ENCODE measurements at regions not wholly inside any gene's neighbourhood (a gene's known extent, or its start where the extent isn't known, plus 50 kb on each side); places are given as distances from the start of the nearest gene placed in this dataset.

DNA sequence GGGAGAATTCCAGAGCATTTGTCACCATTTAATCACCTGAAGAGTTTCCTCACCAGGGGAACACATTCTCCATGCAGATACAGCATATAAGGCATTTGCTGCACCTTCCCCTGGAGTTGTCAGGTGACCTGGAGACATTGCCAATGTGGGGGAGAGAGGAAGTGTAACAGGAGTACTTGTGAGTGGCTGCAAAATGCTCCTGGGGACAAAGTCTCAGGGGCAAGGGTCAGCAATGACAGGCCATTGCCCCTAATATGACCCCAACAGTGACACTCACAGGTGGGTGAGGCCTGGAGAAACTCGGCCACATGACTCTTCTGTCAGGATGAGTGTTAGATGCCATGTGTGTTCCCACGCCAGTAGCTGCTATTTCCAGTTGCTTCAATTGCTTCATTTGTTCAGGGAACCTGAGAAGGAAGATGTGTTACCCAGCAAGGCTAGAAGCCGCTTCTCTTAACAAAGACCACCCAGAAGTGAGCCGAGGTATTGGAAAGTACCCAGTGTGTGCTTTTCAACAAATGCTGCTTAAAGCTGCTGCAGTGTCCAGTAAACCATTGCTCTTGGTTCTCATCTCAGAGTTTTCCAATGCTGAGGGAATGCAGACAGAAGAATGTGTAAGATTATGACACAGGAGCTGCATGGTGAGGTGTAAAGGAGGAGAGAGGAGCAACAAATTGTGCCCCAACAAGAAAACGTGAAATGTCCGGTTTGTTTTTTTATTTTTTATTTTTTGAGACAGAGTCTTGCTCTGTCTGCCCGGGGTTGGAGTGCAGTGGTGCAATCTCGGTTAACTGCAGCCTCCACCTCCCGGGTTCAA, 128.2 kb upstream of the SLC44A1 start:
- intact Hi-C loops (cut with micrococcal nuclease; ENCODE audit: unreplicated experiment), result no loop called here
- DNase-seq, result no peak
- H3K27ac Mint-ChIP-seq (ENCODE audit: unreplicated experiment), result no peak overlapping the region
- no TSS peak for BruUV-seq (replicated peaks)
- TF ChIP-seq, protein P1, sequence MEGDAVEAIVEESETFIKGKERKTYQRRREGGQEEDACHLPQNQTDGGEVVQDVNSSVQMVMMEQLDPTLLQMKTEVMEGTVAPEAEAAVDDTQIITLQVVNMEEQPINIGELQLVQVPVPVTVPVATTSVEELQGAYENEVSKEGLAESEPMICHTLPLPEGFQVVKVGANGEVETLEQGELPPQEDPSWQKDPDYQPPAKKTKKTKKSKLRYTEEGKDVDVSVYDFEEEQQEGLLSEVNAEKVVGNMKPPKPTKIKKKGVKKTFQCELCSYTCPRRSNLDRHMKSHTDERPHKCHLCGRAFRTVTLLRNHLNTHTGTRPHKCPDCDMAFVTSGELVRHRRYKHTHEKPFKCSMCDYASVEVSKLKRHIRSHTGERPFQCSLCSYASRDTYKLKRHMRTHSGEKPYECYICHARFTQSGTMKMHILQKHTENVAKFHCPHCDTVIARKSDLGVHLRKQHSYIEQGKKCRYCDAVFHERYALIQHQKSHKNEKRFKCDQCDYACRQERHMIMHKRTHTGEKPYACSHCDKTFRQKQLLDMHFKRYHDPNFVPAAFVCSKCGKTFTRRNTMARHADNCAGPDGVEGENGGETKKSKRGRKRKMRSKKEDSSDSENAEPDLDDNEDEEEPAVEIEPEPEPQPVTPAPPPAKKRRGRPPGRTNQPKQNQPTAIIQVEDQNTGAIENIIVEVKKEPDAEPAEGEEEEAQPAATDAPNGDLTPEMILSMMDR (IDR thresholded peaks at IDR 0.05; ENCODE audit: unreplicated experiment), result no peak
- no peak overlapping the region for H3K4me3 Mint-ChIP-seq (ENCODE audit: low read depth, unreplicated experiment)
- no peaks in the 10 kb centered on the region for H3K36me3 Mint-ChIP-seq (ENCODE audit: insufficient read depth, unreplicated experiment)
- no peaks in the 10 kb centered on the region for H3K9me3 Mint-ChIP-seq (ENCODE audit: low read depth, unreplicated experiment)
- CTCF ChIA-PET, result no interaction called here
- H3K4me1 Mint-ChIP-seq (ENCODE audit: low read depth, unreplicated experiment), result no peaks in the 10 kb centered on the region
- H3K27me3 Mint-ChIP-seq (ENCODE audit: unreplicated experiment), result no peaks in the 10 kb centered on the region

DNA sequence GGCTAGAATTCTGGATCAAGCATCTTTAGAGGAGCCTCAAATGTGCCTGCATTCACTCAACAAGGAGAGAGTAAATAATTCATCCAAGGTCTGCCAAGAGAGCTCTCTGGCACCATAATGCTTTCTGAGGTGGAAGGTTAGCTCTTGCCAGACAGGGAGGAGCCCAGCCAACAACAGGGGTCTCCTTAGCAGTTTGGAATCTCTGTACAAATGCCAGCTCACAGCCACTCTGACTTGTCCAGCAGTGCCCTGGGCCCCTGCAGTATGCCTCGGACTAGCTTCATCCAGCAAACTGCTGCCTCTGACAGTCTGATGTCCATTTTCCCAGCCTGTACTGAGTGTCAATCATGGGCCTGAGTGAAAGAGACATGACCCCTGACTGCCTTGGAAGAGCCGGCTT, 127.2 kb upstream of the SLC44A1 start:
- CTCF ChIA-PET, result no interaction called here
- DNase-seq, result no peak
- Mint-ChIP-seq H3K9me3 (ENCODE audit: low read depth, unreplicated experiment) (no peaks in the 10 kb centered on the region), H3K4me3 (ENCODE audit: low read depth, unreplicated experiment) (no peak overlapping the region), H3K27me3 (ENCODE audit: unreplicated experiment) (no peaks in the 10 kb centered on the region), H3K36me3 (ENCODE audit: insufficient read depth, unreplicated experiment) (no peaks in the 10 kb centered on the region), H3K4me1 (ENCODE audit: low read depth, unreplicated experiment) (no peaks in the 10 kb centered on the region), H3K27ac (ENCODE audit: unreplicated experiment) (no peak overlapping the region)
- BruUV-seq (replicated peaks), result no TSS peak
- intact Hi-C loops (cut with micrococcal nuclease; ENCODE audit: unreplicated experiment), result no loop called here
- TF ChIP-seq, protein P1 (IDR thresholded peaks at IDR 0.05; ENCODE audit: unreplicated experiment), result no peak

DNA sequence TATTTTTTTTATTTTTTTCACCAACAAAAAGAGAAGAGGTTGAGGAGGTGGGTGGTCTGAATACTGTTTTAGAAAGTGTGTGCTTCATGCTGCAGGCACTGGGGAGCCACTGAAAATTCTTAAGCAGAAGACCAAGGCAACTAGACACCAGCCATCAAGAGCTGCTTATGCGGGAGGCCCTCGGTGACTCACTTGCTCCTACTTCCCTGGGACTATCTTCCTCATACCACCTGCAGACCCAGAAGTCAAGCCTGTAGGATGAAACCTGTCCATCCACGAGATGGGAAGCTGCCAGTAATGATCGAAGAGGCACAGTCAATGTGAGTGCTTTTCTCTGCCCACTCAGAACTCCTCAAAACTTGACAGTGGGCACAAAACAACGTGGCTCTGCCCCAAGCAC, 125.8 kb upstream of the SLC44A1 start:
- Mint-ChIP-seq H3K4me3 (ENCODE audit: low read depth, unreplicated experiment) (no peak overlapping the region), H3K4me1 (ENCODE audit: low read depth, unreplicated experiment) (no peaks in the 10 kb centered on the region), H3K36me3 (ENCODE audit: insufficient read depth, unreplicated experiment) (no peaks in the 10 kb centered on the region), H3K27ac (ENCODE audit: unreplicated experiment) (no peak overlapping the region), H3K9me3 (ENCODE audit: low read depth, unreplicated experiment) (no peaks in the 10 kb centered on the region), H3K27me3 (ENCODE audit: unreplicated experiment) (no peaks in the 10 kb centered on the region)
- TF ChIP-seq, protein P1 (IDR thresholded peaks at IDR 0.05; ENCODE audit: unreplicated experiment), result no peak
- CTCF ChIA-PET, result no interaction called here
- BruUV-seq (replicated peaks), result no TSS peak
- DNase-seq, result peak; percentile 28
- intact Hi-C loops (cut with micrococcal nuclease; ENCODE audit: unreplicated experiment), result no loop called here

DNA sequence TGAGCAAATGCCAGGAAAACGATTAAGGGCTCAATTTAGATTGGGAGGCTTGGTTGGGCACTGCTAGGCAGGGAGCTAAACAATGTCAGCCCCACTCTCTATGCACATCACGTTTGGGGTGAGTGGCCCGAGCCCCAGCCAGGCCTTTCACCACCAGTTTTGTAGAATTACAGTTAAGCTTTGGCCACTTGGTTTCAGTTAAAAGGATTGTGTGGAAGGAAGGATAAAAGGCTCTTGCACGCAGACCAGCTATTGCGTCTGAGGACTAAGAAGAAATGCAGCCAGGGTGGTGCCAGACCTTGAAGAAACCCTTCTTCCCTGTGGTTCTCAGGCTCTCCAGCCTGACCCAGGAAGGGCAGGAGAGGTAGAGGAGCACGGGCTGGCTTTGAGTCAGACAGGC, 125.3 kb upstream of the SLC44A1 start:
- H3K4me1 Mint-ChIP-seq (ENCODE audit: low read depth, unreplicated experiment), result no peaks in the 10 kb centered on the region
- no peak overlapping the region for H3K4me3 Mint-ChIP-seq (ENCODE audit: low read depth, unreplicated experiment)
- H3K36me3 Mint-ChIP-seq (ENCODE audit: insufficient read depth, unreplicated experiment), result no peaks in the 10 kb centered on the region
- no peak overlapping the region for H3K27ac Mint-ChIP-seq (ENCODE audit: unreplicated experiment)
- CTCF ChIA-PET, result no interaction called here
- DNase-seq, result no peak
- H3K27me3 Mint-ChIP-seq (ENCODE audit: unreplicated experiment), result no peaks in the 10 kb centered on the region
- BruUV-seq (replicated peaks), result no TSS peak
- TF ChIP-seq, protein P1 (IDR thresholded peaks at IDR 0.05; ENCODE audit: unreplicated experiment), result no peak
- H3K9me3 Mint-ChIP-seq (ENCODE audit: low read depth, unreplicated experiment), result no peaks in the 10 kb centered on the region
- intact Hi-C loops (cut with micrococcal nuclease; ENCODE audit: unreplicated experiment), result no loop called here
